HL-60 (cell line): ENCODE measurements at regions not wholly inside any gene's neighbourhood (a gene's known extent, or its start where the extent isn't known, plus 50 kb on each side); places are given as distances from the start of the nearest gene placed in this dataset.
"Not testable (repeated sequence)": the region's sequence is repeated elsewhere in the genome, so short reads cannot be mapped to it uniquely, and the experiment has no call there.

Experiments used
- POLR2AphosphoS5 ChIP-seq: IDR thresholded peaks from 2 replicates; pipeline ENCODE4 v1.6.1; 2012; ENCODE audit warnings: low read depth
- TF ChIP-seq, protein P1 (sequence below): IDR thresholded peaks from one replicate; pipeline ENCODE4 v1.5.1; 2011; ENCODE audit warnings: low read length, control low read depth, inconsistent platforms; ENCODE audit not compliant: insufficient read depth
- TF ChIP-seq, protein P2 (sequence below): IDR thresholded peaks from 2 replicates; pipeline ENCODE4 v1.6.1; 2012; ENCODE audit warnings: low read depth; ENCODE audit not compliant: insufficient replicate concordance

GRCh38 chr10:52403801-52404200, 89.7 kb downstream of the DKK1 start:
- TF ChIP-seq, protein P1, sequence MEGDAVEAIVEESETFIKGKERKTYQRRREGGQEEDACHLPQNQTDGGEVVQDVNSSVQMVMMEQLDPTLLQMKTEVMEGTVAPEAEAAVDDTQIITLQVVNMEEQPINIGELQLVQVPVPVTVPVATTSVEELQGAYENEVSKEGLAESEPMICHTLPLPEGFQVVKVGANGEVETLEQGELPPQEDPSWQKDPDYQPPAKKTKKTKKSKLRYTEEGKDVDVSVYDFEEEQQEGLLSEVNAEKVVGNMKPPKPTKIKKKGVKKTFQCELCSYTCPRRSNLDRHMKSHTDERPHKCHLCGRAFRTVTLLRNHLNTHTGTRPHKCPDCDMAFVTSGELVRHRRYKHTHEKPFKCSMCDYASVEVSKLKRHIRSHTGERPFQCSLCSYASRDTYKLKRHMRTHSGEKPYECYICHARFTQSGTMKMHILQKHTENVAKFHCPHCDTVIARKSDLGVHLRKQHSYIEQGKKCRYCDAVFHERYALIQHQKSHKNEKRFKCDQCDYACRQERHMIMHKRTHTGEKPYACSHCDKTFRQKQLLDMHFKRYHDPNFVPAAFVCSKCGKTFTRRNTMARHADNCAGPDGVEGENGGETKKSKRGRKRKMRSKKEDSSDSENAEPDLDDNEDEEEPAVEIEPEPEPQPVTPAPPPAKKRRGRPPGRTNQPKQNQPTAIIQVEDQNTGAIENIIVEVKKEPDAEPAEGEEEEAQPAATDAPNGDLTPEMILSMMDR, result not testable (repeated sequence)
- not testable (repeated sequence) for TF ChIP-seq POLR2AphosphoS5
- TF ChIP-seq, protein P2, sequence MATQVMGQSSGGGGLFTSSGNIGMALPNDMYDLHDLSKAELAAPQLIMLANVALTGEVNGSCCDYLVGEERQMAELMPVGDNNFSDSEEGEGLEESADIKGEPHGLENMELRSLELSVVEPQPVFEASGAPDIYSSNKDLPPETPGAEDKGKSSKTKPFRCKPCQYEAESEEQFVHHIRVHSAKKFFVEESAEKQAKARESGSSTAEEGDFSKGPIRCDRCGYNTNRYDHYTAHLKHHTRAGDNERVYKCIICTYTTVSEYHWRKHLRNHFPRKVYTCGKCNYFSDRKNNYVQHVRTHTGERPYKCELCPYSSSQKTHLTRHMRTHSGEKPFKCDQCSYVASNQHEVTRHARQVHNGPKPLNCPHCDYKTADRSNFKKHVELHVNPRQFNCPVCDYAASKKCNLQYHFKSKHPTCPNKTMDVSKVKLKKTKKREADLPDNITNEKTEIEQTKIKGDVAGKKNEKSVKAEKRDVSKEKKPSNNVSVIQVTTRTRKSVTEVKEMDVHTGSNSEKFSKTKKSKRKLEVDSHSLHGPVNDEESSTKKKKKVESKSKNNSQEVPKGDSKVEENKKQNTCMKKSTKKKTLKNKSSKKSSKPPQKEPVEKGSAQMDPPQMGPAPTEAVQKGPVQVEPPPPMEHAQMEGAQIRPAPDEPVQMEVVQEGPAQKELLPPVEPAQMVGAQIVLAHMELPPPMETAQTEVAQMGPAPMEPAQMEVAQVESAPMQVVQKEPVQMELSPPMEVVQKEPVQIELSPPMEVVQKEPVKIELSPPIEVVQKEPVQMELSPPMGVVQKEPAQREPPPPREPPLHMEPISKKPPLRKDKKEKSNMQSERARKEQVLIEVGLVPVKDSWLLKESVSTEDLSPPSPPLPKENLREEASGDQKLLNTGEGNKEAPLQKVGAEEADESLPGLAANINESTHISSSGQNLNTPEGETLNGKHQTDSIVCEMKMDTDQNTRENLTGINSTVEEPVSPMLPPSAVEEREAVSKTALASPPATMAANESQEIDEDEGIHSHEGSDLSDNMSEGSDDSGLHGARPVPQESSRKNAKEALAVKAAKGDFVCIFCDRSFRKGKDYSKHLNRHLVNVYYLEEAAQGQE, result not testable (repeated sequence)
